ENCODE measurements at regions not wholly inside any gene's neighbourhood (a gene's known extent, or its start where the extent isn't known, plus 50 kb on each side); places are given as distances from the start of the nearest gene placed in this dataset.

GRCh38 chr10:24773939-24774589, 50.4 kb upstream of the ARHGAP21 start:
- H3K4me1 ChIP-seq (ENCODE audit: control insufficient read depth, insufficient read depth, low read length, poor library complexity, severe bottlenecking): no peaks in the 10 kb centered on the region
- H3K4me3 ChIP-seq (ENCODE audit: extremely low read depth, insufficient read depth, low read length, poor library complexity, severe bottlenecking): no peak overlapping the region
- H3K36me3 ChIP-seq (ENCODE audit: control insufficient read depth, insufficient read depth, low read length): no peaks in the 10 kb centered on the region
- no peaks in the 10 kb centered on the region for H3K9me3 ChIP-seq (ENCODE audit: control insufficient read depth, low read length)
- WGBS, 2 experiments (ENCODE audit: insufficient coverage in 2 of 2): 86% methylated on average over 1 of the region's 3 CpGs; no CpG with 5 or more reads in 1 of the 2 experiments
- H3K27ac ChIP-seq (ENCODE audit: low read depth, low read length, severe bottlenecking): no peak overlapping the region
